ENCODE measurements at regions not wholly inside any gene's neighbourhood (a gene's known extent, or its start where the extent isn't known, plus 50 kb on each side); places are given as distances from the start of the nearest gene placed in this dataset.

DNA sequence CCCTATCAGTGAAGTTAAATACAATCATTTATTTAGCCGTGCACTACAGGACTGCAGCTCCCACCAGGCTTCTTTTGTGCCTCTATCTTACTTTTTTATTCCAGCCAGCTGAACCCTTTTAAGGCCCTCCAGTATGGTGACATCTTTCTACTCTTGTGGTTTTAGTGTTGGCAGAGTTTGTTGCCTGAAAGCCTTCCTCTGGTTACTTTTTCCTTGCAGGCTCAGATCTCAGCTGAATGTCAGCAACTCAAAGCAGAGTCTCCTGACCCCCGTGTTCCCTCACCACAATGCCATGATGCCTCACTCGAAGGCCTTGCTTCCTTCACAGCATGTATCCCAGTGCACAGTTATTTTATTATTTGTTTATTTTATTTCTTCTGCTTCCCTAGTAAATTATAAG lies 818.9 kb upstream of the LCORL start:
- intact Hi-C loops (cut with DNase I) = no loop called here
- no peak for FAIRE-seq
- Histone ChIP-seq H3K27ac (no peak overlapping the region), H3K4me1 (no peaks in the 10 kb centered on the region), H3K4me3 (no peak overlapping the region), H3K27me3 (no peaks in the 10 kb centered on the region), H3K36me3 (no peaks in the 10 kb centered on the region), H3K9me3 (no peaks in the 10 kb centered on the region)
- 63 to 69% methylated on average over 3 of the region's 3 CpGs for whole genome bisulfite sequencing, 2 donors
- ATAC-seq = no peak
- DNase-seq = no peak
- TF ChIP-seq, protein P1, sequence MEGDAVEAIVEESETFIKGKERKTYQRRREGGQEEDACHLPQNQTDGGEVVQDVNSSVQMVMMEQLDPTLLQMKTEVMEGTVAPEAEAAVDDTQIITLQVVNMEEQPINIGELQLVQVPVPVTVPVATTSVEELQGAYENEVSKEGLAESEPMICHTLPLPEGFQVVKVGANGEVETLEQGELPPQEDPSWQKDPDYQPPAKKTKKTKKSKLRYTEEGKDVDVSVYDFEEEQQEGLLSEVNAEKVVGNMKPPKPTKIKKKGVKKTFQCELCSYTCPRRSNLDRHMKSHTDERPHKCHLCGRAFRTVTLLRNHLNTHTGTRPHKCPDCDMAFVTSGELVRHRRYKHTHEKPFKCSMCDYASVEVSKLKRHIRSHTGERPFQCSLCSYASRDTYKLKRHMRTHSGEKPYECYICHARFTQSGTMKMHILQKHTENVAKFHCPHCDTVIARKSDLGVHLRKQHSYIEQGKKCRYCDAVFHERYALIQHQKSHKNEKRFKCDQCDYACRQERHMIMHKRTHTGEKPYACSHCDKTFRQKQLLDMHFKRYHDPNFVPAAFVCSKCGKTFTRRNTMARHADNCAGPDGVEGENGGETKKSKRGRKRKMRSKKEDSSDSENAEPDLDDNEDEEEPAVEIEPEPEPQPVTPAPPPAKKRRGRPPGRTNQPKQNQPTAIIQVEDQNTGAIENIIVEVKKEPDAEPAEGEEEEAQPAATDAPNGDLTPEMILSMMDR (IDR thresholded peaks at IDR 0.05) = no peak

DNA sequence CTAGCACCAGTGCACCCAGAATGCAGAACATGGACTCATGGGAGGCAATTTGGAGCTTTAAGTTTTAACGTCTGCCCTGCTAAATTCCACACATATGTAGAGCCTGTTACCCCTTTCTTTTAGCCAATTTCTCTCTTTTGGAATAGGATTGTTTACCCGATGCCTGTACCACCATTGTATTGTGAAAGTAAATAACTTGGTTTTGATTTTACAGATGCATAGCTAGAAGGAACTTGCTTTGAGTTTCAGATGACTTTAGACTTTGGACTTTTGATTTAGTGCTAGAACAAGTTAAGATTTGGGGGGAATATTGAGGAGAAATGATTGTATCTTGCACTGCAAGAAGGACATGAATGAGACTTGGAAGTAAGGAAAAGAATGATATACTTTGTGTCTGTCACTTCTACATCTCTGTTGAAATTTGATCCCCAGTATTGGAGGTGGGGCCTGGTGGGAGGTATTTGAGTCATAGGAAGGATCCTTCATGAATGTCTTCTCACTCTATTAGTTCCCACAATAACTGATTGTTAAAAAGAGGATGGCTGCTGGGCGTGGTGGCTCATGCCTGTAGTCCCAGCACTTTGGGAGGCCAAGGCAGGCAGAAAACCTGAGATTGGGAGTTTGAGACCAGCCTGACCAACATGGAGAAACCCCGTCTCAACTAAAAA lies 794.8 kb upstream of the LCORL start:
- ATAC-seq (no peak), DNase-seq (no peak), FAIRE-seq (no peak)
- H3K36me3 ChIP-seq = no peaks in the 10 kb centered on the region
- H3K9me3 ChIP-seq = no peaks in the 10 kb centered on the region
- TF ChIP-seq, protein P1 (IDR thresholded peaks at IDR 0.05) = no peak
- WGBS, 2 donors = 71 to 77% methylated on average over 4 of the region's 4 CpGs
- no peaks in the 10 kb centered on the region for H3K27me3 ChIP-seq
- no peak overlapping the region for H3K27ac ChIP-seq
- intact Hi-C loops (cut with DNase I) = no loop called here
- H3K4me1 ChIP-seq = no peaks in the 10 kb centered on the region
- no peak overlapping the region for H3K4me3 ChIP-seq

DNA sequence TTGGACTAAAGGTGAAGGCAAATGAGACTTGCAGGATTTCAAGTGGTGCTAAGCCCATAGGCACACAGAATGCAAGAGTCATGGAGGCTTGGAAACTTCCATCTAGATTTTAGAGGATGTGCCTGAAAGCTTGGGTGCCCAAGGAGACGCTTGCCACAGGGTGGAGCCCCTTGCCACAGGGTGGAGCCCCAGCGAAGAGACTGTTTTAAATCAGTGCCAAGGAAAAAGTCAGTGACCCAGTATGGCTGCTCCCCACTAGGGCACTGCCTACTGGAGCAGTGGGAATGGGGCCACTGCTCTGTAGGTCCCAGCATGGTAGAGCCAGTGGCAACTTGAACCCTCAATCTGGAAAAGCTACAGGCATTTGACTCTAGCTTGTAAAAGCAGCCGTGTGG lies 794.2 kb upstream of the LCORL start:
- no peak for FAIRE-seq
- H3K36me3 ChIP-seq = no peaks in the 10 kb centered on the region
- no peak overlapping the region for H3K27ac ChIP-seq
- WGBS, 2 donors = 69 to 75% methylated on average over 3 of the region's 3 CpGs
- no peak overlapping the region for H3K4me3 ChIP-seq
- H3K4me1 ChIP-seq = no peaks in the 10 kb centered on the region
- no peak for DNase-seq
- TF ChIP-seq, protein P1 (IDR thresholded peaks at IDR 0.05) = no peak
- no peaks in the 10 kb centered on the region for H3K27me3 ChIP-seq
- no peak for ATAC-seq
- intact Hi-C loops (cut with DNase I) = no loop called here
- no peaks in the 10 kb centered on the region for H3K9me3 ChIP-seq

DNA sequence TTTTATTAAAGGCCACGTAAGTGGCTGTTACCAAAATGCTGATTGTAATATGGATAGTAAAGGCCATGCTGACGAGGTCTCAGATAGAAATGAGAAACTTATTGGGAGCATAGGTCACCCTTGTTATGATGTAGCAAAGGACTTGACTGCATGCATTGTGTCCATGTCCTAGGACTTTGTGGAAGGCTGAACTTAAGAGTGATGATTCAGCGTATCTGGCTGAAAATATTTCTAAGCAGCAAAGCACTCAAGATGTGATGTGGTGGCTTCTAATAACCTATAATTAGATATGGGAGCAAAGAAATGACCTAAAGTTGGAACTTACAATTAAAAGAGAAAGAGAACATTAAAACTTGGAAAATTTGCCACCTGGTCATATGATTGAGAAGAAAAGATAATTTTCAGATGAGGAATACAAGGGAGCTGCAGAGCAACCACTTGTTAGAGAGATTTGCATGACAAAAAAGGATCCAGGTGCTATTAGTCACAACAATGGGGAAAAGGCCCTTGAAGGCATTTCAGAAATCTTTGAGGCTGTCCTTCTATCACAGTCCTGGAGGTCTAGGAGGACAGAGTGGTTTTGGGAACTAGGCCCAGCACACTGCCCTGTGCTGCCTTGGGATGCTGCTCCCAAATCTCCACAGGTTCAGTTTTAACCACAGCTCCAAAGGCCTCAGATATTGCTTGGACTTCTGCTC lies 793.7 kb upstream of the LCORL start:
- intact Hi-C loops (cut with DNase I) = no loop called here

More for the DNA sequence above, 793.7 kb upstream of the LCORL start:
- no peak for ATAC-seq
- Histone ChIP-seq H3K27me3 (no peaks in the 10 kb centered on the region), H3K4me3 (no peak overlapping the region), H3K4me1 (no peaks in the 10 kb centered on the region), H3K36me3 (no peaks in the 10 kb centered on the region), H3K27ac (no peak overlapping the region), H3K9me3 (no peaks in the 10 kb centered on the region)
- no peak for FAIRE-seq
- DNase-seq = no peak
- TF ChIP-seq, protein P1 (IDR thresholded peaks at IDR 0.05) = no peak
- 50 to 74% methylated on average over 3 of the region's 3 CpGs for WGBS, 2 donors
